ENCODE measurements at regions not wholly inside any gene's neighbourhood (a gene's known extent, or its start where the extent isn't known, plus 50 kb on each side); places are given as distances from the start of the nearest gene placed in this dataset.

DNA sequence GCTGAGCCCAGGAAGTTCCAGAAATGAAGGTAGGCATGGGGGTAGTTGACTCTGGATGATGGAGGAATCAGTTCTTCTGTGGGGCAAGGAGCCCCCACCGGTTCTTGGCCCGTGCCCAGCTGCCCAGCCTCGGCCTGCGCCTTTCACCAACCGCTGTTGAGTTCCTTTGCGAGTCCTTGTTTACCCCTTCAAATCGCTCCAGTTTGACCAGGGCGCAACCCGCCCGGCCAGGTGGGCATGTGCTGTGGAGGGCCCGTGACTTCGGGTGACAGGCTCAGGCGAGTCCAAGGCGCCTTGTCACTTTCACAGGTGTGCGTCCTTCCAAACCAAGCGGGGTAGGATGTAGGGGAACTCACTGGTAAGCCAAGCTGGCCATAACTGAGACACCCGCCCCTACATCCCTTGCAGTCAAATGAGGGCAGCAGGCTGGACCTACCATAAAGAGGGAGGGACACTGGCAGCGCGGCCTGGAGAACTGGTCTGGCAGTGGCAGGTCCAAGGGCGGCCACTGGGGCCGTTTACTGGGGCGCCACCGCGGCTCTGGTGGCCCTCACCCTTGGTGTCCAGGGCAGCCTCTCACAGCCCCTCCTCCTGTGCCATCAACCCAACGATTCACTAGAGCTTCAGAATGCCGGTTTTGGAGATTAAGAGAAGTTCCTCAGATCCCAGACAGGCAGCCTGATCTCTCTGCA lies 160.3 kb upstream of the ZIC3 start:
- TF ChIP-seq, protein P1, sequence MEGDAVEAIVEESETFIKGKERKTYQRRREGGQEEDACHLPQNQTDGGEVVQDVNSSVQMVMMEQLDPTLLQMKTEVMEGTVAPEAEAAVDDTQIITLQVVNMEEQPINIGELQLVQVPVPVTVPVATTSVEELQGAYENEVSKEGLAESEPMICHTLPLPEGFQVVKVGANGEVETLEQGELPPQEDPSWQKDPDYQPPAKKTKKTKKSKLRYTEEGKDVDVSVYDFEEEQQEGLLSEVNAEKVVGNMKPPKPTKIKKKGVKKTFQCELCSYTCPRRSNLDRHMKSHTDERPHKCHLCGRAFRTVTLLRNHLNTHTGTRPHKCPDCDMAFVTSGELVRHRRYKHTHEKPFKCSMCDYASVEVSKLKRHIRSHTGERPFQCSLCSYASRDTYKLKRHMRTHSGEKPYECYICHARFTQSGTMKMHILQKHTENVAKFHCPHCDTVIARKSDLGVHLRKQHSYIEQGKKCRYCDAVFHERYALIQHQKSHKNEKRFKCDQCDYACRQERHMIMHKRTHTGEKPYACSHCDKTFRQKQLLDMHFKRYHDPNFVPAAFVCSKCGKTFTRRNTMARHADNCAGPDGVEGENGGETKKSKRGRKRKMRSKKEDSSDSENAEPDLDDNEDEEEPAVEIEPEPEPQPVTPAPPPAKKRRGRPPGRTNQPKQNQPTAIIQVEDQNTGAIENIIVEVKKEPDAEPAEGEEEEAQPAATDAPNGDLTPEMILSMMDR (IDR thresholded peaks at IDR 0.05; ENCODE audit: poor library complexity) = no peak
- no peak for TF ChIP-seq EZH2 (IDR thresholded peaks at IDR 0.05; ENCODE audit: borderline replicate concordance)
- no peak for TF ChIP-seq EZH2phosphoT487 (IDR thresholded peaks at IDR 0.05; ENCODE audit: low read depth, severe bottlenecking, unreplicated experiment)
